Type B pancreatic cell (in vitro differentiated cells): ENCODE measurements at regions not wholly inside any gene's neighbourhood (a gene's known extent, or its start where the extent isn't known, plus 50 kb on each side); places are given as distances from the start of the nearest gene placed in this dataset.

Experiments used
- DNase-seq: peaks from one replicate; pipeline ENCODE4 v3.0.0; 2021; ENCODE audit warnings: mixed read lengths; ENCODE audit not compliant: unreplicated experiment; ENCODE audit errors: extremely low spot score
- H3K27ac Mint-ChIP-seq: 2 replicates; pipeline ENCODE4 v1.8.0; 2021; ENCODE audit warnings: mild to moderate bottlenecking, mixed read lengths
- H3K27me3 Mint-ChIP-seq: 2 replicates; pipeline ENCODE4 v1.8.0; 2021; ENCODE audit warnings: mixed read lengths
- H3K36me3 Mint-ChIP-seq: 2 replicates; pipeline ENCODE4 v1.8.0; 2021; ENCODE audit warnings: mixed read lengths
- H3K4me1 Mint-ChIP-seq: one replicate; pipeline ENCODE4 v1.8.0; 2021; ENCODE audit warnings: mixed read lengths; ENCODE audit not compliant: unreplicated experiment
- H3K4me3 Mint-ChIP-seq: 2 replicates; pipeline ENCODE4 v1.8.0; 2021; ENCODE audit warnings: mild to moderate bottlenecking, mixed read lengths
- H3K9me3 Mint-ChIP-seq: 2 replicates; pipeline ENCODE4 v1.8.0; 2021; ENCODE audit warnings: mixed read lengths
- CTCF ChIP-seq: fragments of 200-600 bp; sonication (generic); conservative IDR thresholded peaks from 2 replicates; pipeline ENCODE4 v1.5.0; 2021; ENCODE audit warnings: antibody characterized with exemption, mild to moderate bottlenecking

GRCh38 chr5:93320920-93321445 is 260.0 kb downstream of the NR2F1-AS1 start:
- peaks cover 30% of the 10 kb centered on the region for H3K4me1 Mint-ChIP-seq
- no peak for TF ChIP-seq CTCF
- H3K27me3 Mint-ChIP-seq, result peaks cover 17% of the 10 kb centered on the region
- H3K36me3 Mint-ChIP-seq, result peaks cover 3% of the 10 kb centered on the region
- H3K4me3 Mint-ChIP-seq, result no peak overlapping the region
- no peak overlapping the region for H3K27ac Mint-ChIP-seq
- peaks cover 18% of the 10 kb centered on the region for H3K9me3 Mint-ChIP-seq
- no peak for DNase-seq

- Mint-ChIP-seq H3K27ac (no peak overlapping the region), H3K4me3 (no peak overlapping the region), H3K36me3 (peaks cover 8% of the 10 kb centered on the region), H3K9me3 (peaks cover 12% of the 10 kb centered on the region), H3K27me3 (peaks cover 3% of the 10 kb centered on the region), H3K4me1 (no peaks in the 10 kb centered on the region)
- DNase-seq, result no peak
- no peak for TF ChIP-seq CTCF
Observed at GRCh38 chr5:93313672-93314071, 267.3 kb downstream of the NR2F1-AS1 start.

GRCh38 chr5:93311881-93312280 is 269.1 kb downstream of the NR2F1-AS1 start:
- Mint-ChIP-seq H3K27ac (no peak overlapping the region), H3K4me3 (no peak overlapping the region), H3K27me3 (no peaks in the 10 kb centered on the region), H3K9me3 (peaks cover 5% of the 10 kb centered on the region), H3K4me1 (no peaks in the 10 kb centered on the region), H3K36me3 (peaks cover 5% of the 10 kb centered on the region)
- DNase-seq, result no peak
- no peak for TF ChIP-seq CTCF

- Mint-ChIP-seq H3K4me3 (no peak overlapping the region), H3K27me3 (no peaks in the 10 kb centered on the region), H3K36me3 (no peaks in the 10 kb centered on the region), H3K4me1 (peaks cover 24% of the 10 kb centered on the region), H3K9me3 (no peaks in the 10 kb centered on the region), H3K27ac (no peak overlapping the region)
- no peak for DNase-seq
- TF ChIP-seq CTCF, result no peak
Observed at GRCh38 chr5:93307557-93307956, 273.5 kb downstream of the NR2F1-AS1 start.

GRCh38 chr5:93305984-93306383 is 275.0 kb downstream of the NR2F1-AS1 start:
- Mint-ChIP-seq H3K27me3 (peaks cover 7% of the 10 kb centered on the region), H3K27ac (no peak overlapping the region), H3K9me3 (no peaks in the 10 kb centered on the region), H3K4me1 (peaks cover 36% of the 10 kb centered on the region), H3K36me3 (no peaks in the 10 kb centered on the region), H3K4me3 (no peak overlapping the region)
- DNase-seq, result no peak
- TF ChIP-seq CTCF, result no peak
